GM13976 (cell line): ENCODE measurements at regions not wholly inside any gene's neighbourhood (a gene's known extent, or its start where the extent isn't known, plus 50 kb on each side); places are given as distances from the start of the nearest gene placed in this dataset.

Experiments used
- DNase-seq: peaks from one replicate; pipeline ENCODE4 v3.0.0; 2012; ENCODE audit warnings: low spot score
- in situ Hi-C: fragments of 300-500 bp; cut with MboI; formaldehyde crosslinking; loops from one replicate; pipeline ENCODE4 v1.12.0; 2022; ENCODE audit warnings: low sequenced_read_pairs, mixed read lengths, inconsistent platforms; ENCODE audit not compliant: unreplicated experiment
- TF ChIP-seq, protein P1 (sequence below): IDR thresholded peaks from 2 replicates; pipeline ENCODE4 v1.5.1; 2012; ENCODE audit warnings: borderline replicate concordance, mild to moderate bottlenecking; ENCODE audit not compliant: insufficient read depth; ENCODE audit errors: extremely low read depth, missing control alignments, control extremely low read depth

- in situ Hi-C loops = no loop called here
- TF ChIP-seq, protein P1, sequence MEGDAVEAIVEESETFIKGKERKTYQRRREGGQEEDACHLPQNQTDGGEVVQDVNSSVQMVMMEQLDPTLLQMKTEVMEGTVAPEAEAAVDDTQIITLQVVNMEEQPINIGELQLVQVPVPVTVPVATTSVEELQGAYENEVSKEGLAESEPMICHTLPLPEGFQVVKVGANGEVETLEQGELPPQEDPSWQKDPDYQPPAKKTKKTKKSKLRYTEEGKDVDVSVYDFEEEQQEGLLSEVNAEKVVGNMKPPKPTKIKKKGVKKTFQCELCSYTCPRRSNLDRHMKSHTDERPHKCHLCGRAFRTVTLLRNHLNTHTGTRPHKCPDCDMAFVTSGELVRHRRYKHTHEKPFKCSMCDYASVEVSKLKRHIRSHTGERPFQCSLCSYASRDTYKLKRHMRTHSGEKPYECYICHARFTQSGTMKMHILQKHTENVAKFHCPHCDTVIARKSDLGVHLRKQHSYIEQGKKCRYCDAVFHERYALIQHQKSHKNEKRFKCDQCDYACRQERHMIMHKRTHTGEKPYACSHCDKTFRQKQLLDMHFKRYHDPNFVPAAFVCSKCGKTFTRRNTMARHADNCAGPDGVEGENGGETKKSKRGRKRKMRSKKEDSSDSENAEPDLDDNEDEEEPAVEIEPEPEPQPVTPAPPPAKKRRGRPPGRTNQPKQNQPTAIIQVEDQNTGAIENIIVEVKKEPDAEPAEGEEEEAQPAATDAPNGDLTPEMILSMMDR = no peak
- no peak for DNase-seq
These were observed 276.7 kb upstream of the TBC1D5 start for GRCh38 chr3:18019161-18019495.

DNA sequence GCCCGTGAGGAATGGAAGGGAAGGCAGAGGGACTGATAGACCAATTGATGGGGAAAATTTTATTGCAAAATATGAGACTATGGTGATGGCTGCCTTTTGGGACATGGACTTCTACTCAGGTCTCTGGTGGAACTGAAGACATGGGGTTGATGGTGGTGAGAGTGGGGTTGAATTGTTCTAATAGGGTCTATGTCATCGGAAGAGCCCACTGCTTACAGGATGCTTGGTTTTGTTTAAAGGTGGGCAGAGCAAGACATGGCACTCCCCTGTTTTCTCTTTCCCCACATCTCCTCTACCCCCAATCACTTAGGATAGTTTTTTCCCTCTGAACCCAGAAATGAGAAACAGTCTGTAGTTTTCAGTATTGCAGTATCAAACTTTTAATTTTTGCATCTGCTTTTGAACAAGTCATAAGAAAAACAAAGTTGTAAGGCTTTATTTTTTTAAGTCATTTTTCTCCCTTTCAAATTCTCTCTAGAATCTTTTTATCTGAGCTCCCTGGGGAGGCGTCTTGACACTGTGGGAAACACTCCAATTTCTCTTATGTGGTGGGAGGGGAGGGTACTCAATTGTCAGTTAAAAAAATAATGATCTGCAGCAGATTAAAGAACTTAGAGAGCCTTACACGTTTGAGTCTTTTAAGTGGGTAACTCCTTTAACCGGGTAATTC is 276.2 kb upstream of the TBC1D5 start:
- no peak for DNase-seq
- TF ChIP-seq, protein P1 = no peak
- in situ Hi-C loops = no loop called here

- in situ Hi-C loops = no loop called here
- TF ChIP-seq, protein P1 = no peak
These were observed 273.9 kb upstream of the TBC1D5 start for GRCh38 chr3:18016366-18016765.

DNA sequence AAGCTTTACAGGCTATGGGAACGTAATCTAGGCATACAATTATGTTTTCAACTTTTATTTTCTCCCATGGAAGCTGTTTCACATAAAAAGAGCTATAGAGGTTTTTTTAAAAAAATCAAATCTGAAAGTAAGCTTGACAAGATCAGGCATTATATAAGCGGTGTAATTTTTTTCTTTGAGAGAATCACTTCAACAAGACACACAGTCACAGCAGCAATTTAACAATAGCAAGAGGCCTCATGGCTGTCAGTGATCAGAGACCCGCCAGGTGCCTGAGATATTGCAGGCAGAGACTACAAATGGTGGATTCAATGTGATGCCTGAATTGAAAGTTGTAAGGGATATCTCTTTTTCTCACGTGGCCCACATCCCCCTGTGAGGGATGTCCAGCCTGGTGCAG is 270.5 kb upstream of the TBC1D5 start:
- in situ Hi-C loops = no loop called here
- TF ChIP-seq, protein P1 = no peak
- no peak for DNase-seq

More at GRCh38 chr3:18016366-18016765, 273.9 kb upstream of the TBC1D5 start:
- no peak for DNase-seq

GRCh38 chr3:18012436-18012835 is 270.0 kb upstream of the TBC1D5 start:
- TF ChIP-seq, protein P1 = no peak
- DNase-seq = no peak
- in situ Hi-C loops = no loop called here

DNA sequence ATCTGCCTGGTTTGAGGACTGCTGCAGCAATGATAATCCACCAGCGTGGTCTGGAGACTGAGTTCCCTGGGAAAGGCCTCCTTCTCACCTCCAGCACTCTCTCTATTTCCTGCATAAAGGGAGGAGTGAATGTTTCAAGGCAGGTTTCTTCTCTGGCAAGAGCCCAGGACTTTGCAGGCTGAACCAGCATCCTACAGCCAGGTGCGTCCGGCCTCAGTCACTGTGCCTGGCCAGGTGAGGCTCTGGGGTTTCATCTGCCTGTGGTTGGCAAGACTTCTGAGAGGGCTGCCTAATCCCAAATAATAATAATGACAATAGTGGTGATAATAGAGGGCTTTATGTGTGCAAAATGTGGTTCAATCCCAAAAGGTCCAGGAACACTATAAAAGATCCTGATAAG is 269.0 kb upstream of the TBC1D5 start:
- in situ Hi-C loops = no loop called here
- TF ChIP-seq, protein P1 = no peak
- no peak for DNase-seq

GRCh38 chr3:18010001-18010400 is 267.6 kb upstream of the TBC1D5 start:
- no peak for DNase-seq
- TF ChIP-seq, protein P1 = no peak
- in situ Hi-C loops = no loop called here
